Type B pancreatic cell (in vitro differentiated cells): ENCODE measurements at regions not wholly inside any gene's neighbourhood (a gene's known extent, or its start where the extent isn't known, plus 50 kb on each side); places are given as distances from the start of the nearest gene placed in this dataset.
"Not testable (repeated sequence)": the region's sequence is repeated elsewhere in the genome, so short reads cannot be mapped to it uniquely, and the experiment has no call there.

Experiments
- DNase-seq: peaks from one replicate; pipeline ENCODE4 v3.0.0; 2021; ENCODE audit warnings: mixed read lengths; ENCODE audit not compliant: unreplicated experiment; ENCODE audit errors: extremely low spot score
- H3K27ac Mint-ChIP-seq: 2 replicates; pipeline ENCODE4 v1.8.0; 2021; ENCODE audit warnings: mild to moderate bottlenecking, mixed read lengths
- H3K27me3 Mint-ChIP-seq: 2 replicates; pipeline ENCODE4 v1.8.0; 2021; ENCODE audit warnings: mixed read lengths
- H3K36me3 Mint-ChIP-seq: 2 replicates; pipeline ENCODE4 v1.8.0; 2021; ENCODE audit warnings: mixed read lengths
- H3K4me1 Mint-ChIP-seq: one replicate; pipeline ENCODE4 v1.8.0; 2021; ENCODE audit warnings: mixed read lengths; ENCODE audit not compliant: unreplicated experiment
- H3K4me3 Mint-ChIP-seq: 2 replicates; pipeline ENCODE4 v1.8.0; 2021; ENCODE audit warnings: mild to moderate bottlenecking, mixed read lengths
- H3K9me3 Mint-ChIP-seq: 2 replicates; pipeline ENCODE4 v1.8.0; 2021; ENCODE audit warnings: mixed read lengths
- TF ChIP-seq, protein P1 (sequence below): fragments of 200-600 bp; sonication (generic); conservative IDR thresholded peaks from 2 replicates; pipeline ENCODE4 v1.5.0; 2021; ENCODE audit warnings: antibody characterized with exemption, mild to moderate bottlenecking

DNA sequence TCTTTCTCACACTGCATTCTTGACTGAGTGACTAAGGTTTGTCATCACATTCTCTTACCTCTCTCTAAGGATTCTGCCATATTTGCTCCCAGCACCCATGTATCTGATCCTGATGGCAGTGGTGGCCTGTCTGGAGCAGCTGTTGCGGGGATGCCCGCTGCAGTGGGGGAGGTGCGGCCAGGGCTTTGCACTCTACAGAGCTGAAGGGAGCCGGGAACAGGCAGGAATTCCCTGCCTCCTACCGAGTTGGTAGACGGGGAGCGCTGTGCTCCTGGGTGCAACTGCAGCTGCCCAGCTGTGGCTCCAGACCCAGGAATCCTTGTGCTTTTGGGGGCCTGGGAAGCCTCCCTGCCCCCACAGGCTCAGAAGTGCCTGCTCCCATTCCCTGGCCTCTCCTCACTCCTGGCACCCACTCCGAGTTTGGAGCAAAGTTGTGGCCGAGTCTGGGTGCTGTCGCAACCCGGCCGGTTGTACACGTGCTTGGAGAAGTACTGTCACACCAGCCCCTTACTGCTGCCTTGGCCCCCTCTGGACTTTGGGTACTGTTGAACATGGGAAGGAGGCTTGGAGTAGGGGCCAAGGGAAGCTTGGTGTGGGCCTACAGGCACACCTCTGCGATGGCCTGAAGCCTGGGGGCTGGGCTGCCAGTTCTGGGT lies 106.9 kb upstream of the OR4E1 start:
- Mint-ChIP-seq H3K9me3 (no peaks in the 10 kb centered on the region), H3K27me3 (no peaks in the 10 kb centered on the region), H3K27ac (no peak overlapping the region), H3K4me3 (no peak overlapping the region), H3K4me1 (no peaks in the 10 kb centered on the region), H3K36me3 (no peaks in the 10 kb centered on the region)
- DNase-seq, result no peak
- TF ChIP-seq, protein P1, sequence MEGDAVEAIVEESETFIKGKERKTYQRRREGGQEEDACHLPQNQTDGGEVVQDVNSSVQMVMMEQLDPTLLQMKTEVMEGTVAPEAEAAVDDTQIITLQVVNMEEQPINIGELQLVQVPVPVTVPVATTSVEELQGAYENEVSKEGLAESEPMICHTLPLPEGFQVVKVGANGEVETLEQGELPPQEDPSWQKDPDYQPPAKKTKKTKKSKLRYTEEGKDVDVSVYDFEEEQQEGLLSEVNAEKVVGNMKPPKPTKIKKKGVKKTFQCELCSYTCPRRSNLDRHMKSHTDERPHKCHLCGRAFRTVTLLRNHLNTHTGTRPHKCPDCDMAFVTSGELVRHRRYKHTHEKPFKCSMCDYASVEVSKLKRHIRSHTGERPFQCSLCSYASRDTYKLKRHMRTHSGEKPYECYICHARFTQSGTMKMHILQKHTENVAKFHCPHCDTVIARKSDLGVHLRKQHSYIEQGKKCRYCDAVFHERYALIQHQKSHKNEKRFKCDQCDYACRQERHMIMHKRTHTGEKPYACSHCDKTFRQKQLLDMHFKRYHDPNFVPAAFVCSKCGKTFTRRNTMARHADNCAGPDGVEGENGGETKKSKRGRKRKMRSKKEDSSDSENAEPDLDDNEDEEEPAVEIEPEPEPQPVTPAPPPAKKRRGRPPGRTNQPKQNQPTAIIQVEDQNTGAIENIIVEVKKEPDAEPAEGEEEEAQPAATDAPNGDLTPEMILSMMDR, result no peak

DNA sequence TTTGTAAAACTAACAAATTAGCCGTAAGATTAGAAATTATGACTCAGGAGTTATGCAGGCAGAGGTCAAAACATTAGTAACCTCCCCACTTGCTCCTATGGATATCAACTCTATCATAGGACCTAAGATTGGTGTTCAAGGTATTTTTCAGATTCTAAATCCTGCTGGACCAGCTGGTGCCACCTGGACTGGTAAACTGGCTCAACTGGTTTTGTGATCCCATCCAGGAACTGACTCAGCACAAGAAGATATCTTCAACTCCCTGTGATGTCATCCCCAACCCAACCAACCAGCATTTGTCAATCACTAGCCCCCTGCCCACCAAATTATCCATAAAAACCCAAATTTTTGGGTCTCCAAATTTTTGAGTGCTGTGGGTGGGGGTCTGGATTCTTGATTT lies 98.1 kb upstream of the OR4E1 start:
- Mint-ChIP-seq H3K27me3 (no peaks in the 10 kb centered on the region), H3K36me3 (no peaks in the 10 kb centered on the region)
- no peak for DNase-seq

DNA sequence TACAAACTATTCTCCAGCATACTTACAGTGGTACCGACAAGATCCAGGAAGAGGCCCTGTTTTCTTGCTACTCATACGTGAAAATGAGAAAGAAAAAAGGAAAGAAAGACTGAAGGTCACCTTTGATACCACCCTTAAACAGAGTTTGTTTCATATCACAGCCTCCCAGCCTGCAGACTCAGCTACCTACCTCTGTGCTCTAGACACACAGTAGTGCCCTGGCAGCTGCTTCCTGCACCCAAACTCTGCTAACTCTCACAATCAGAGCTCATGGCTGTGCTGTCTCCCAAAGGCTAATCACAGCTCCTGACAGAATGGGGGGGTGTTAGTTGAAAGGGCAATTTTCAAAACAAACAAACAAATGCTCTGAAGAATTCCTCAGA lies 95.2 kb upstream of the OR4E1 start:
- peak overlapping the region; percentile 61 for H3K27ac Mint-ChIP-seq
- TF ChIP-seq, protein P1, result no peak
- H3K36me3 Mint-ChIP-seq, result no peaks in the 10 kb centered on the region
- H3K27me3 Mint-ChIP-seq, result no peaks in the 10 kb centered on the region
- DNase-seq, result no peak
- H3K4me1 Mint-ChIP-seq, result no peaks in the 10 kb centered on the region
- H3K4me3 Mint-ChIP-seq, result no peak overlapping the region
- H3K9me3 Mint-ChIP-seq, result no peaks in the 10 kb centered on the region

More for the DNA sequence above, 98.1 kb upstream of the OR4E1 start:
- peak overlapping the region; percentile 66 for H3K27ac Mint-ChIP-seq
- H3K4me3 Mint-ChIP-seq, result no peak overlapping the region
- no peaks in the 10 kb centered on the region for H3K9me3 Mint-ChIP-seq
- no peaks in the 10 kb centered on the region for H3K4me1 Mint-ChIP-seq
- TF ChIP-seq, protein P1, result no peak

DNA sequence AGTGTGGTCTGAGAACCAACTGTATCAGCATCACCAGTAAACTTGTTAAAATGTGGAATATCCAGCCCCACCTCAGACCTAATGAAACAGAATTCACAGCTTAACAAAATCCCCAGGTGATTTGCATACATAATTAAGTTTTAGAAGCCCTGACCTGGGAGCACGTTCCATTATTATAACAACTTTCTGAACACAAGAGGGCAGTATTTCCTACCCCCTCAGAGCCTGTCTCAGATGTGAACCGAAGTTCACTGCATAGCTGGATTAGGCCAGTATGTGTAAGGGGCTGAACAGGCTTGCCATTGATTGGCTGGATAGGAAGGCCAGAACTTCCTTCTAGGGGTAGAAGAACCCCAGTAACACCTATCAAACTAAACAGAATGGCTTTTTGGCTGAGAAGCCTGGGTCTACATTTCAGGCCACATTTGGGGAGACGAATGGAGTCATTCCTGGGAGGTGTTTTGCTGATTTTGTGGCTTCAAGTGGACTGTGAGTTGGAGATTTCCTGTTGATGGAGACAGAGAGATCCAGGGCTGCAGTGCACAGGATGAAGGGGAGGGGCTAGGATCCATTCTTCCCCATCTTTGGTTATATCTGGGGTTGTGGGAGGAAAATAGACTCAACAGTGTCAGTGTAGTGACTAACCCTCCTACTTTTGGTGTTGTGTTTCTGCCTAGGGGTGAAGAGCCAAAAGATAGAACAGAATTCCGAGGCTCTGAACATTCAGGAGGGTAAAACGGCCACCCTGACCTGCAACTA lies 94.7 kb upstream of the OR4E1 start:
- TF ChIP-seq, protein P1, result peak; percentile 70
- Mint-ChIP-seq H3K36me3 (no peaks in the 10 kb centered on the region), H3K27ac (peak overlapping the region; percentile 61), H3K4me3 (no peak overlapping the region), H3K27me3 (no peaks in the 10 kb centered on the region), H3K9me3 (no peaks in the 10 kb centered on the region), H3K4me1 (no peaks in the 10 kb centered on the region)
- DNase-seq, result no peak

DNA sequence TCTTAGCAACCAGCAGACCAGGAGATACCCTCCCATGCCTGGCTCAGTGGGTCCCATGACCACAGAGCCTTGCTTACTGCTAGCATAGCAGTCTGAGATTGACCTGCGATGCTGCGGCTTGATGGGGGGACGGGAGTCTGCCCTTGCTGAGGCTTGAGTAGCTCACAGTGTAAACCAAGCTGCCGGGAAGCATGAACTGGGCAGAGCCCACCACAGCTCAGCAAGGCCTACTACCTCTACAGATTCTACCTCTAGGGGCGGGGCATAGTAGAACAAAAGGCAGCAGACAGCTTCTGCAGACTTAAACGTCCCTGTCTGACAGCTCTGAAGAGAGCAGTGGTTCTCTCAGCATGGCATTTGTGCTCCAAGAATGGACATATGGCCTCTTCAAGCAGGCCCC lies 86.7 kb upstream of the OR4E1 start:
- H3K4me1 Mint-ChIP-seq, DNase-seq, H3K9me3 Mint-ChIP-seq, H3K36me3 Mint-ChIP-seq, H3K27ac Mint-ChIP-seq, H3K4me3 Mint-ChIP-seq: not testable (repeated sequence)
- peaks cover 16% of the 10 kb centered on the region for H3K27me3 Mint-ChIP-seq

DNA sequence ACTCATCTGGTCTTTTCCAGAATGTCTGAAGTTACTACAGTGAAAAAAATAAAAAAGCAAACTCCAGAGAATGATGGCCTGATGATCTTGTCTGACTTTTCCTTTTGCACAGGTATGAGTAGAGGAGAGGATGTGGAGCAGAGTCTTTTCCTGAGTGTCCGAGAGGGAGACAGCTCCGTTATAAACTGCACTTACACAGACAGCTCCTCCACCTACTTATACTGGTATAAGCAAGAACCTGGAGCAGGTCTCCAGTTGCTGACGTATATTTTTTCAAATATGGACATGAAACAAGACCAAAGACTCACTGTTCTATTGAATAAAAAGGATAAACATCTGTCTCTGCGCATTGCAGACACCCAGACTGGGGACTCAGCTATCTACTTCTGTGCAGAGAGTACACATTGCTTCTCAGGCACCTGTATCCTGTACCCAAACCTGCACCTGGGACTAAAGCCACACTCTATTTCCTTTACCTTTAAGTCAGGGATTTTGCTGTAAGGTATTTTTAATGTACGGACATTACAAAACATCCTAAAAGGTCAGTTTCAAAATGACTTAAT lies 75.8 kb upstream of the OR4E1 start:
- Mint-ChIP-seq H3K36me3 (no peaks in the 10 kb centered on the region), H3K4me3 (no peak overlapping the region), H3K27me3 (peaks cover 25% of the 10 kb centered on the region), H3K27ac (no peak overlapping the region), H3K4me1 (peaks cover 4% of the 10 kb centered on the region), H3K9me3 (no peaks in the 10 kb centered on the region)
- TF ChIP-seq, protein P1, result no peak
- no peak for DNase-seq
